Spleen (tissue), 7 donors: ENCODE measurements at regions not wholly inside any gene's neighbourhood (a gene's known extent, or its start where the extent isn't known, plus 50 kb on each side); places are given as distances from the start of the nearest gene placed in this dataset.

Experiments used
- CTCF ChIP-seq, 11 experiments: fragments of 200-600 bp in 7 of 11; fragments of 450-650 bp in 4 of 11; sonication (generic) in 4 of 11; IDR thresholded peaks in 8 of 11; conservative IDR thresholded peaks in 3 of 11; 1 replicate in 7 of 11; 2 replicates in 4 of 11; pipeline versions ENCODE4 v1.4.0 to v1.8.0; 2016 to 2021; ENCODE audit warnings: antibody characterized with exemption in 11 of 11, inconsistent platforms in 4 of 11, mild to moderate bottlenecking in 1 of 11
- POLR2A ChIP-seq, 3 donors: fragments of 450-650 bp; IDR thresholded peaks; one replicate each; pipeline ENCODE4 v1.5.1; 2017; ENCODE audit warnings: antibody characterized with exemption in 3 of 3, mild to moderate bottlenecking in 1 of 3
- POLR2AphosphoS5 ChIP-seq, 3 donors: sonication (generic); formaldehyde crosslinking; IDR thresholded peaks; one replicate each; pipeline ENCODE4 v1.5.1; 2017; ENCODE audit warnings: antibody characterized with exemption in 3 of 3
- donor health status: DM: no; HTN: no; CAD: no; lungs with moderate emphysema.
- donor health status: DM: no; HTN: no; CAD: no.
- donor health status: DM: no; HTN: no; CAD: no.

GRCh38 chr5:99664972-99665371, 736.2 kb upstream of the CHD1 start:
- TF ChIP-seq POLR2A (IDR thresholded peaks at IDR 0.05) (no peak), CTCF (IDR thresholded peaks at IDR 0.05 in 8 of 11, conservative IDR thresholded peaks at IDR 0.05 in 3 of 11) (no peak), POLR2AphosphoS5 (IDR thresholded peaks at IDR 0.05) (no peak)
